Esophagus squamous epithelium (tissue), 4 donors: ENCODE measurements at regions not wholly inside any gene's neighbourhood (a gene's known extent, or its start where the extent isn't known, plus 50 kb on each side); places are given as distances from the start of the nearest gene placed in this dataset.

Experiments
- CTCF ChIP-seq, 6 experiments: fragments of 450-650 bp in 4 of 6; fragments of 200-600 bp in 2 of 6; sonication (generic) in 2 of 6; IDR thresholded peaks; one replicate each; pipeline ENCODE4 v1.5.1; 2016 to 2019; ENCODE audit warnings: antibody characterized with exemption in 6 of 6, mild to moderate bottlenecking in 4 of 6, moderate library complexity in 4 of 6
- POLR2A ChIP-seq, 4 donors: fragments of 450-650 bp; IDR thresholded peaks; one replicate each; pipeline ENCODE4 v1.6.1; 2017; ENCODE audit warnings: antibody characterized with exemption in 4 of 4, mild to moderate bottlenecking in 4 of 4, moderate library complexity in 3 of 4

- TF ChIP-seq CTCF (IDR thresholded peaks at IDR 0.05): no peak
- no peak for TF ChIP-seq POLR2A (IDR thresholded peaks at IDR 0.05)
Measured at GRCh38 chr5:124957063-124957462, 210.6 kb upstream of the ZNF608 start.
